ENCODE measurements at regions not wholly inside any gene's neighbourhood (a gene's known extent, or its start where the extent isn't known, plus 50 kb on each side); places are given as distances from the start of the nearest gene placed in this dataset.
"Not testable (repeated sequence)": the region's sequence is repeated elsewhere in the genome, so short reads cannot be mapped to it uniquely, and the experiment has no call there.

- H3K4me1 ChIP-seq (ENCODE audit: control insufficient read depth in 1 of 2, insufficient read depth in 2 of 2, low read length in 2 of 2); H3K4me3 ChIP-seq (ENCODE audit: low read depth in 1 of 2, low read length in 2 of 2); H3K27me3 ChIP-seq (ENCODE audit: low read depth, low read length); H3K36me3 ChIP-seq (ENCODE audit: control insufficient read depth in 1 of 2, insufficient read depth in 2 of 2, low read length in 2 of 2); H3K9me3 ChIP-seq (ENCODE audit: control insufficient read depth in 1 of 2, low read length in 2 of 2); H3K27ac ChIP-seq (ENCODE audit: low read length): not testable (repeated sequence)
Observed at GRCh38 chr11:67886672-67887071, 117.2 kb downstream of the UNC93B1 start.

GRCh38 chr11:67886207-67886606 is 117.7 kb downstream of the UNC93B1 start:
- H3K4me3 ChIP-seq (ENCODE audit: low read depth in 1 of 2, low read length in 2 of 2); H3K36me3 ChIP-seq (ENCODE audit: control insufficient read depth in 1 of 2, insufficient read depth in 2 of 2, low read length in 2 of 2); H3K4me1 ChIP-seq (ENCODE audit: control insufficient read depth in 1 of 2, insufficient read depth in 2 of 2, low read length in 2 of 2); H3K9me3 ChIP-seq (ENCODE audit: control insufficient read depth in 1 of 2, low read length in 2 of 2); H3K27ac ChIP-seq (ENCODE audit: low read length); H3K27me3 ChIP-seq (ENCODE audit: low read depth, low read length): not testable (repeated sequence)

- not testable (repeated sequence) for H3K27ac ChIP-seq (ENCODE audit: low read length); H3K4me3 ChIP-seq (ENCODE audit: low read depth in 1 of 2, low read length in 2 of 2); H3K9me3 ChIP-seq (ENCODE audit: control insufficient read depth in 1 of 2, low read length in 2 of 2); H3K4me1 ChIP-seq (ENCODE audit: control insufficient read depth in 1 of 2, insufficient read depth in 2 of 2, low read length in 2 of 2); H3K27me3 ChIP-seq (ENCODE audit: low read depth, low read length); H3K36me3 ChIP-seq (ENCODE audit: control insufficient read depth in 1 of 2, insufficient read depth in 2 of 2, low read length in 2 of 2)
Observed at GRCh38 chr11:67885574-67885973, 118.3 kb downstream of the UNC93B1 start.

GRCh38 chr11:67884761-67885558 is 118.9 kb downstream of the UNC93B1 start:
- H3K36me3 ChIP-seq (ENCODE audit: control insufficient read depth in 1 of 2, insufficient read depth in 2 of 2, low read length in 2 of 2); H3K27me3 ChIP-seq (ENCODE audit: low read depth, low read length); H3K4me3 ChIP-seq (ENCODE audit: low read depth in 1 of 2, low read length in 2 of 2); H3K27ac ChIP-seq (ENCODE audit: low read length); H3K4me1 ChIP-seq (ENCODE audit: control insufficient read depth in 1 of 2, insufficient read depth in 2 of 2, low read length in 2 of 2); H3K9me3 ChIP-seq (ENCODE audit: control insufficient read depth in 1 of 2, low read length in 2 of 2): not testable (repeated sequence)

GRCh38 chr11:67884073-67884757 is 119.7 kb downstream of the UNC93B1 start:
- not testable (repeated sequence) for H3K27me3 ChIP-seq (ENCODE audit: low read depth, low read length); H3K4me1 ChIP-seq (ENCODE audit: control insufficient read depth in 1 of 2, insufficient read depth in 2 of 2, low read length in 2 of 2); H3K9me3 ChIP-seq (ENCODE audit: control insufficient read depth in 1 of 2, low read length in 2 of 2); H3K4me3 ChIP-seq (ENCODE audit: low read depth in 1 of 2, low read length in 2 of 2); H3K27ac ChIP-seq (ENCODE audit: low read length); H3K36me3 ChIP-seq (ENCODE audit: control insufficient read depth in 1 of 2, insufficient read depth in 2 of 2, low read length in 2 of 2)

GRCh38 chr11:67882304-67882703 is 121.6 kb downstream of the UNC93B1 start:
- not testable (repeated sequence) for H3K9me3 ChIP-seq (ENCODE audit: control insufficient read depth in 1 of 2, low read length in 2 of 2); H3K36me3 ChIP-seq (ENCODE audit: control insufficient read depth in 1 of 2, insufficient read depth in 2 of 2, low read length in 2 of 2); H3K27me3 ChIP-seq (ENCODE audit: low read depth, low read length); H3K4me3 ChIP-seq (ENCODE audit: low read depth in 1 of 2, low read length in 2 of 2); H3K4me1 ChIP-seq (ENCODE audit: control insufficient read depth in 1 of 2, insufficient read depth in 2 of 2, low read length in 2 of 2); H3K27ac ChIP-seq (ENCODE audit: low read length)

- not testable (repeated sequence) for H3K36me3 ChIP-seq (ENCODE audit: control insufficient read depth in 1 of 2, insufficient read depth in 2 of 2, low read length in 2 of 2); H3K4me1 ChIP-seq (ENCODE audit: control insufficient read depth in 1 of 2, insufficient read depth in 2 of 2, low read length in 2 of 2); H3K27ac ChIP-seq (ENCODE audit: low read length); H3K9me3 ChIP-seq (ENCODE audit: control insufficient read depth in 1 of 2, low read length in 2 of 2); H3K27me3 ChIP-seq (ENCODE audit: low read depth, low read length); H3K4me3 ChIP-seq (ENCODE audit: low read depth in 1 of 2, low read length in 2 of 2)
Observed at GRCh38 chr11:67881836-67882235, 122.1 kb downstream of the UNC93B1 start.

- H3K27ac ChIP-seq (ENCODE audit: low read length); H3K4me1 ChIP-seq (ENCODE audit: control insufficient read depth in 1 of 2, insufficient read depth in 2 of 2, low read length in 2 of 2); H3K9me3 ChIP-seq (ENCODE audit: control insufficient read depth in 1 of 2, low read length in 2 of 2); H3K27me3 ChIP-seq (ENCODE audit: low read depth, low read length); H3K36me3 ChIP-seq (ENCODE audit: control insufficient read depth in 1 of 2, insufficient read depth in 2 of 2, low read length in 2 of 2); H3K4me3 ChIP-seq (ENCODE audit: low read depth in 1 of 2, low read length in 2 of 2): not testable (repeated sequence)
Observed at GRCh38 chr11:67880594-67881196, 123.2 kb downstream of the UNC93B1 start.

GRCh38 chr11:67878666-67879065 is 125.2 kb downstream of the UNC93B1 start:
- H3K27ac ChIP-seq (ENCODE audit: low read length); H3K36me3 ChIP-seq (ENCODE audit: control insufficient read depth in 1 of 2, insufficient read depth in 2 of 2, low read length in 2 of 2); H3K4me1 ChIP-seq (ENCODE audit: control insufficient read depth in 1 of 2, insufficient read depth in 2 of 2, low read length in 2 of 2); H3K27me3 ChIP-seq (ENCODE audit: low read depth, low read length); H3K4me3 ChIP-seq (ENCODE audit: low read depth in 1 of 2, low read length in 2 of 2); H3K9me3 ChIP-seq (ENCODE audit: control insufficient read depth in 1 of 2, low read length in 2 of 2): not testable (repeated sequence)

GRCh38 chr11:67877316-67877715 is 126.6 kb downstream of the UNC93B1 start:
- H3K4me3 ChIP-seq (ENCODE audit: low read depth in 1 of 2, low read length in 2 of 2); H3K9me3 ChIP-seq (ENCODE audit: control insufficient read depth in 1 of 2, low read length in 2 of 2); H3K27me3 ChIP-seq (ENCODE audit: low read depth, low read length); H3K4me1 ChIP-seq (ENCODE audit: control insufficient read depth in 1 of 2, insufficient read depth in 2 of 2, low read length in 2 of 2); H3K36me3 ChIP-seq (ENCODE audit: control insufficient read depth in 1 of 2, insufficient read depth in 2 of 2, low read length in 2 of 2); H3K27ac ChIP-seq (ENCODE audit: low read length): not testable (repeated sequence)

GRCh38 chr11:67873223-67873622 is 130.7 kb downstream of the UNC93B1 start:
- H3K4me3 ChIP-seq (ENCODE audit: low read depth in 1 of 2, low read length in 2 of 2); H3K27ac ChIP-seq (ENCODE audit: low read length); H3K9me3 ChIP-seq (ENCODE audit: control insufficient read depth in 1 of 2, low read length in 2 of 2); H3K27me3 ChIP-seq (ENCODE audit: low read depth, low read length); H3K36me3 ChIP-seq (ENCODE audit: control insufficient read depth in 1 of 2, insufficient read depth in 2 of 2, low read length in 2 of 2); H3K4me1 ChIP-seq (ENCODE audit: control insufficient read depth in 1 of 2, insufficient read depth in 2 of 2, low read length in 2 of 2): not testable (repeated sequence)

- not testable (repeated sequence) for H3K4me1 ChIP-seq (ENCODE audit: control insufficient read depth in 1 of 2, insufficient read depth in 2 of 2, low read length in 2 of 2); H3K36me3 ChIP-seq (ENCODE audit: control insufficient read depth in 1 of 2, insufficient read depth in 2 of 2, low read length in 2 of 2); H3K27me3 ChIP-seq (ENCODE audit: low read depth, low read length); H3K4me3 ChIP-seq (ENCODE audit: low read depth in 1 of 2, low read length in 2 of 2); H3K27ac ChIP-seq (ENCODE audit: low read length); H3K9me3 ChIP-seq (ENCODE audit: control insufficient read depth in 1 of 2, low read length in 2 of 2)
Observed at GRCh38 chr11:67871168-67871567, 132.7 kb downstream of the UNC93B1 start.

All from muscle layer of duodenum (tissue), 2 donors.